Hepatocyte (in vitro differentiated cells): ENCODE measurements at regions not wholly inside any gene's neighbourhood (a gene's known extent, or its start where the extent isn't known, plus 50 kb on each side); places are given as distances from the start of the nearest gene placed in this dataset.

Experiments
- EZH2 ChIP-seq: fragments of 200-600 bp; sonication (generic); IDR thresholded peaks from 2 replicates; pipeline ENCODE4 v1.6.1; 2016; ENCODE audit warnings: antibody characterized with exemption, mild to moderate bottlenecking, borderline replicate concordance
- EZH2phosphoT487 ChIP-seq: fragments of 200-600 bp; sonication (generic); IDR thresholded peaks from one replicate; pipeline ENCODE4 v1.6.1; 2018; ENCODE audit warnings: antibody characterized with exemption, mild to moderate bottlenecking, low read depth, moderate library complexity; ENCODE audit not compliant: unreplicated experiment, severe bottlenecking
- TF ChIP-seq, protein P1 (sequence below): fragments of 200-600 bp; sonication (generic); IDR thresholded peaks from 2 replicates; pipeline ENCODE4 v1.5.1; 2016; ENCODE audit warnings: antibody characterized with exemption, mild to moderate bottlenecking; ENCODE audit not compliant: poor library complexity

DNA sequence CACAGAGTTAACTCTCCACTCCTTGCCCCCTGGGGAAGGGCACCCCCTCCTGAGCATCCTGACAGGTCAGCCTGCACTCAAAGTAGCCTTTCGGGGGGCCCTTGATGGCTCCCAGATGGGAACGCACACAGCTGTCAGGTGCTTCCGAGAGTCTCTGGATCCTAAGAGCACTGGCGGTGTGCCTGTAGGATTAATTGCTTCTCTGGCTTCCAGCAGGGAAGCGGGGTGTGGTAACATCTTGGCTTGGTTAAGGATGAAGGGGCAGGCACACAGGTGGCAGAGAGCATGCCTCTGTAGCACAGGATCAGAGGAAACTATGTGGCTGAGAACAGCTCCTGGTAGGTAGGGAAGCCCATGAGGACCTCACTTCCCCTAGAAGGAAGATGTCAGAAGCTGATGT lies 199.8 kb downstream of the MIAT start:
- TF ChIP-seq, protein P1, sequence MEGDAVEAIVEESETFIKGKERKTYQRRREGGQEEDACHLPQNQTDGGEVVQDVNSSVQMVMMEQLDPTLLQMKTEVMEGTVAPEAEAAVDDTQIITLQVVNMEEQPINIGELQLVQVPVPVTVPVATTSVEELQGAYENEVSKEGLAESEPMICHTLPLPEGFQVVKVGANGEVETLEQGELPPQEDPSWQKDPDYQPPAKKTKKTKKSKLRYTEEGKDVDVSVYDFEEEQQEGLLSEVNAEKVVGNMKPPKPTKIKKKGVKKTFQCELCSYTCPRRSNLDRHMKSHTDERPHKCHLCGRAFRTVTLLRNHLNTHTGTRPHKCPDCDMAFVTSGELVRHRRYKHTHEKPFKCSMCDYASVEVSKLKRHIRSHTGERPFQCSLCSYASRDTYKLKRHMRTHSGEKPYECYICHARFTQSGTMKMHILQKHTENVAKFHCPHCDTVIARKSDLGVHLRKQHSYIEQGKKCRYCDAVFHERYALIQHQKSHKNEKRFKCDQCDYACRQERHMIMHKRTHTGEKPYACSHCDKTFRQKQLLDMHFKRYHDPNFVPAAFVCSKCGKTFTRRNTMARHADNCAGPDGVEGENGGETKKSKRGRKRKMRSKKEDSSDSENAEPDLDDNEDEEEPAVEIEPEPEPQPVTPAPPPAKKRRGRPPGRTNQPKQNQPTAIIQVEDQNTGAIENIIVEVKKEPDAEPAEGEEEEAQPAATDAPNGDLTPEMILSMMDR, result no peak
- TF ChIP-seq EZH2phosphoT487 (no peak), EZH2 (no peak)
